Progenitor cell of endocrine pancreas (in vitro differentiated cells): ENCODE measurements at regions not wholly inside any gene's neighbourhood (a gene's known extent, or its start where the extent isn't known, plus 50 kb on each side); places are given as distances from the start of the nearest gene placed in this dataset.

Experiments used
- DNase-seq: peaks from one replicate; pipeline ENCODE4 v3.0.0; 2021; ENCODE audit warnings: low spot score; ENCODE audit not compliant: unreplicated experiment
- H3K27ac Mint-ChIP-seq: 2 replicates; pipeline ENCODE4 v1.8.0; 2021; ENCODE audit warnings: mild to moderate bottlenecking, moderate library complexity, mixed read lengths
- H3K27me3 Mint-ChIP-seq: 2 replicates; pipeline ENCODE4 v1.8.0; 2021; ENCODE audit warnings: mixed read lengths
- H3K36me3 Mint-ChIP-seq: 2 replicates; pipeline ENCODE4 v1.8.0; 2022; ENCODE audit warnings: mixed read lengths; ENCODE audit not compliant: insufficient read depth
- H3K4me1 Mint-ChIP-seq: 2 replicates; pipeline ENCODE4 v1.8.0; 2021; ENCODE audit warnings: low read depth, mixed read lengths
- H3K4me3 Mint-ChIP-seq: 2 replicates; pipeline ENCODE4 v1.8.0; 2021; ENCODE audit warnings: low read depth, mild to moderate bottlenecking, moderate library complexity, mixed read lengths
- H3K9me3 Mint-ChIP-seq: 2 replicates; pipeline ENCODE4 v1.8.0; 2021; ENCODE audit warnings: low read depth, mixed read lengths
- TF ChIP-seq, protein P1 (sequence below): fragments of 200-600 bp; sonication (generic); IDR thresholded peaks from one replicate; pipeline ENCODE4 v1.5.0; 2021; ENCODE audit warnings: antibody characterized with exemption, mild to moderate bottlenecking; ENCODE audit not compliant: unreplicated experiment

DNA sequence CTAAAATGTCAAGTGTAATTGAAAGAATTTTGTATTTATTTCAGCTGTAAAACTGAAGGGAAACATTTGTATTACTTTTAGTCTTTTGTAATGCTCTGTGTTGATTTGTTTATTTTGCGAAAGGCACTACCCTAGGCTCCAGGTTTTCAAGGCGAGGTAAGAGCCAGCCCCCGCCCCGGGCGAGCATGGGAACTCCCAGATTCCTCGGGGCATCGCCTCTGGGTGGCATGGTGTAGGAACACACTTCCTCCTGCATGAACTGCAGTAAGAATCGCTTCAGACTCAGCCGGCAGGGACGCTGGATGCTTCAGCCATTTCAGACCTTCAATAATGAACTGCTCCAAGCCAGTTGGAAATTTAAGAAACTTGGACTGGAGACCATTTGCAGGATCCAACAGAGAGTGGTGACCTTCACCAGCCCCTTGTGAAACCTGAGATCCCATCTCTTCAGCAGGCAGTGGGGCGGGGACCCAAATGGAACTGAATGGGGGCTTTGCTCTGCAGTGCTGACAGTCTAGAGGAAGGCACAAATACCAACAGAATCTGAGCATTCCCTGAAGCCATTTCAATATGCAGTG, 544.3 kb upstream of the MGMT start:
- peaks cover 32% of the 10 kb centered on the region for H3K27me3 Mint-ChIP-seq
- no peaks in the 10 kb centered on the region for H3K4me1 Mint-ChIP-seq
- no peaks in the 10 kb centered on the region for H3K36me3 Mint-ChIP-seq
- H3K27ac Mint-ChIP-seq, result no peak overlapping the region
- no peak for DNase-seq
- H3K4me3 Mint-ChIP-seq, result no peak overlapping the region
- TF ChIP-seq, protein P1, sequence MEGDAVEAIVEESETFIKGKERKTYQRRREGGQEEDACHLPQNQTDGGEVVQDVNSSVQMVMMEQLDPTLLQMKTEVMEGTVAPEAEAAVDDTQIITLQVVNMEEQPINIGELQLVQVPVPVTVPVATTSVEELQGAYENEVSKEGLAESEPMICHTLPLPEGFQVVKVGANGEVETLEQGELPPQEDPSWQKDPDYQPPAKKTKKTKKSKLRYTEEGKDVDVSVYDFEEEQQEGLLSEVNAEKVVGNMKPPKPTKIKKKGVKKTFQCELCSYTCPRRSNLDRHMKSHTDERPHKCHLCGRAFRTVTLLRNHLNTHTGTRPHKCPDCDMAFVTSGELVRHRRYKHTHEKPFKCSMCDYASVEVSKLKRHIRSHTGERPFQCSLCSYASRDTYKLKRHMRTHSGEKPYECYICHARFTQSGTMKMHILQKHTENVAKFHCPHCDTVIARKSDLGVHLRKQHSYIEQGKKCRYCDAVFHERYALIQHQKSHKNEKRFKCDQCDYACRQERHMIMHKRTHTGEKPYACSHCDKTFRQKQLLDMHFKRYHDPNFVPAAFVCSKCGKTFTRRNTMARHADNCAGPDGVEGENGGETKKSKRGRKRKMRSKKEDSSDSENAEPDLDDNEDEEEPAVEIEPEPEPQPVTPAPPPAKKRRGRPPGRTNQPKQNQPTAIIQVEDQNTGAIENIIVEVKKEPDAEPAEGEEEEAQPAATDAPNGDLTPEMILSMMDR, result no peak
- no peaks in the 10 kb centered on the region for H3K9me3 Mint-ChIP-seq

DNA sequence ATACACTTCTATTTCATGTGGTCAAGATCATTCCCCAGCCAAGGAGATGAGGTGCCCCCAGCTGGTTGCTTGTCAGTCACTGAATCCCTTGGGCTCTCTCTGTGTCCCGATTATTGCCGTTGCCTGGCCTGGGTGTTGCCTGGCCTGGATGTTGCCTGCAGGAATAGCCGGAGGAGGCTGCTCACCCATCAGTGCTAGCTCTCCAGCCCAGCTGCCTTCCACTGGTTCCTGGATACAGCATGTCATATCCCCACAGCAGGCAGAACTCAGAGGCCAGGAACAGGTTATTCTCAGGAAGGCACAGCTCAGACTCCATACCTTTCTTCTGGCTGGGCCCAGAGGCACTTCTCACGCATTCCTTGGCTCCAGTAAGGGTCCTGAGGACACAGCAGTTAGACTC, 542.1 kb upstream of the MGMT start:
- TF ChIP-seq, protein P1, result no peak
- H3K36me3 Mint-ChIP-seq, result no peaks in the 10 kb centered on the region
- no peak overlapping the region for H3K27ac Mint-ChIP-seq
- no peaks in the 10 kb centered on the region for H3K4me1 Mint-ChIP-seq
- DNase-seq, result no peak
- no peaks in the 10 kb centered on the region for H3K9me3 Mint-ChIP-seq
- peaks cover 39% of the 10 kb centered on the region for H3K27me3 Mint-ChIP-seq
- H3K4me3 Mint-ChIP-seq, result no peak overlapping the region

DNA sequence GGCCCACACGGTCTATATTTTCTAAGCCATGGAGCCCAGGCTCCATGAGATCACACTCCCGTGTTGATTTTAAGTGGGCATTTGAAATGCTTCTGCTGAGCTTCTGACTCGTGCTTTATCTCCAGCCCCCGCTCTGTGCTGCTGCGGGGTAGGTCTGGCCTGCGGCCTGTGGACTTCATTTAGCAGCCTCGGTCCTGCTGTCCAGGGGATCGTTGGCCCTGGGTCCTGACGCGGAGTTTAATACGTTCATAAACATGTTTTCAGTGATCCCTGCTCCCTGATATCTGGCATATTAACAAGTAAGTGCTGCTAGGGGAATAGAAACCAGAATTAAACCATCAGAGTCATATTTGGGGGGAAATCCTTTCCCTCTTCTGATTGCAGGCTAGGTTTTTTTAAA, 540.3 kb upstream of the MGMT start:
- Mint-ChIP-seq H3K36me3 (no peaks in the 10 kb centered on the region), H3K27me3 (peaks cover 42% of the 10 kb centered on the region), H3K9me3 (no peaks in the 10 kb centered on the region), H3K27ac (no peak overlapping the region), H3K4me3 (no peak overlapping the region), H3K4me1 (no peaks in the 10 kb centered on the region)
- TF ChIP-seq, protein P1, result no peak
- no peak for DNase-seq

DNA sequence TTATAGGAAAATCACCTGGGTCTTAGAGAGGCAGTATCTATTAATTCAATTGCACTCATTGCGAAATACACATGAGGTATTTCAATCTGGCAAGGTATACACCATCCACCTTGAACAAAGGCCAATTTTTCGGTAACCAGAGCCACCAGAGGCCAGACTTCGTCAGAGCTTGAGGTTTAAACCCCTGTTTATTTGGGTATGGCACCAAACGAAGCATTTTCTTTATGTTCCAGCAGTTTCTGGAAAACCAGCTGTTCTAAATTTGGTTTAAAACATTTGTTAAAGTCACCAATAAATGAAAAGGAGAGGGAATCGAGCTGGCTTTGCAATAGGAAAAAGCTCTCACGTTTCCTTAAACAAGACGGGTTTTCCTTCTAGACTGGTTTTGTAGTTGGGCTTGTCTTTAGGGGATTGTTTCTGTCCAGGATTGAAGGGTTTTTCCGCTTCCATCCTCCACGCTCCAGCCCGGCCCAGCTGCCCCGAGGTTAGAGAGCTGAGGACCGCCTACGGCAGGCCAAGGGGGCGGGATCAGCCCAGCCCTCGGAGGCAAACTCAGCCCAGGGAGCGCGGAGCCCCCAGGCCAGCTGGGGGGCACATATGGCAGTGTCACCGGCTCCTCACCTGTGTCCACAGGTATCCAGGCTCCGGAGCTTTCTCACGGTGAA, 539.4 kb upstream of the MGMT start:
- TF ChIP-seq, protein P1, result no peak
- no peaks in the 10 kb centered on the region for H3K9me3 Mint-ChIP-seq
- no peak overlapping the region for H3K4me3 Mint-ChIP-seq
- H3K4me1 Mint-ChIP-seq, result no peaks in the 10 kb centered on the region
- H3K27me3 Mint-ChIP-seq, result peaks cover 41% of the 10 kb centered on the region
- no peak for DNase-seq
- no peak overlapping the region for H3K27ac Mint-ChIP-seq
- H3K36me3 Mint-ChIP-seq, result no peaks in the 10 kb centered on the region

DNA sequence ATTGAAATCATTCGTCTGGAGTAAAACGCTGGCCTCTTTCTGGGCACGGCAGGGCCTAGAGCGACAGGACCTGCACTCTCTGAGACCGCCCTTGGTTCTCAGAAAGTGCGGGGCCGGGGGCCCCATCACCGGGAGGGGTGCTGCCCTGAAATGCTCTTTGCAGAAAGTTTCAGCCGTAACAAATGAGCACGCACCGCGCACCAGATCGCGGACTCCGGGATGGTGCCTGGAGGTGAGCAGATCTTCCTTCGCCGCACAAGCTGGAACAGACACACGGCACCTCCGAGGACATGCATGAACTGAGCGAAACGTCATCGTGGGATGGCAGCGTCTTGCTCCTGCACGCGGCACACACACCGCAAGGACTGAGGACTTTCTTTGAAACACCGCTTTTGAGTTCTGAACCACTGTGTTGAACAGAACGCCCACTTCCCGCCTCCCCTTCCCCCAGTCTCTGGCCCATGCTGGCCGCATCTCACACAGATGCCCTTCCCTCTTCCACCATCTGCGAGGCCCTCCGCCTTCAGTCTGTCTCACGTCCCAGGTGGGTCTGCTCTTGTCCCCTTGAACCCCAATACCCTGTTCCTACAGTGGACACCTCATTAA, 538.7 kb upstream of the MGMT start:
- TF ChIP-seq, protein P1, result no peak
- no peak for DNase-seq

More for the DNA sequence above, 538.7 kb upstream of the MGMT start:
- Mint-ChIP-seq H3K36me3 (no peaks in the 10 kb centered on the region), H3K27ac (no peak overlapping the region), H3K4me3 (no peak overlapping the region), H3K9me3 (no peaks in the 10 kb centered on the region), H3K4me1 (no peaks in the 10 kb centered on the region), H3K27me3 (peaks cover 35% of the 10 kb centered on the region)
